ENCODE measurements at regions not wholly inside any gene's neighbourhood (a gene's known extent, or its start where the extent isn't known, plus 50 kb on each side); places are given as distances from the start of the nearest gene placed in this dataset.

GRCh38 chr3:110918963-110919362 lies 152.7 kb upstream of the NECTIN3 start:
- no peak for DNase-seq
- Histone ChIP-seq H3K9me3 (no peaks in the 10 kb centered on the region), H3K27me3 (no peaks in the 10 kb centered on the region), H3K27ac (no peak overlapping the region), H3K4me1 (no peaks in the 10 kb centered on the region), H3K36me3 (no peaks in the 10 kb centered on the region), H3K4me3 (no peak overlapping the region)
- TF ChIP-seq CTCF (IDR thresholded peaks at IDR 0.05) (no peak), POLR2A (IDR thresholded peaks at IDR 0.05) (no peak)

GRCh38 chr3:110925798-110926197 lies 145.8 kb upstream of the NECTIN3 start:
- Histone ChIP-seq H3K9me3 (no peaks in the 10 kb centered on the region), H3K4me1 (no peaks in the 10 kb centered on the region), H3K4me3 (no peak overlapping the region), H3K27me3 (no peaks in the 10 kb centered on the region), H3K36me3 (no peaks in the 10 kb centered on the region), H3K27ac (no peak overlapping the region)
- no peak for DNase-seq
- no peak for TF ChIP-seq CTCF (IDR thresholded peaks at IDR 0.05)
- no peak for TF ChIP-seq POLR2A (IDR thresholded peaks at IDR 0.05)

GRCh38 chr3:110928016-110928662 lies 143.5 kb upstream of the NECTIN3 start:
- Histone ChIP-seq H3K36me3 (no peaks in the 10 kb centered on the region), H3K4me3 (no peak overlapping the region), H3K4me1 (no peaks in the 10 kb centered on the region), H3K27ac (no peak overlapping the region), H3K27me3 (no peaks in the 10 kb centered on the region), H3K9me3 (no peaks in the 10 kb centered on the region)
- no peak for TF ChIP-seq POLR2A (IDR thresholded peaks at IDR 0.05)
- TF ChIP-seq CTCF (IDR thresholded peaks at IDR 0.05): no peak
- DNase-seq: no peak

- H3K9me3 ChIP-seq: no peaks in the 10 kb centered on the region
- H3K36me3 ChIP-seq: no peaks in the 10 kb centered on the region
- H3K27me3 ChIP-seq: no peaks in the 10 kb centered on the region
- DNase-seq: no peak
- no peak for TF ChIP-seq POLR2A (IDR thresholded peaks at IDR 0.05)
- no peak for TF ChIP-seq CTCF (IDR thresholded peaks at IDR 0.05)
- no peak overlapping the region for H3K27ac ChIP-seq
- no peak overlapping the region for H3K4me3 ChIP-seq
- H3K4me1 ChIP-seq: no peaks in the 10 kb centered on the region
Observed at GRCh38 chr3:110929816-110930215, 141.8 kb upstream of the NECTIN3 start.

GRCh38 chr3:110932567-110932966 lies 139.0 kb upstream of the NECTIN3 start:
- no peak for DNase-seq
- H3K27me3 ChIP-seq: no peaks in the 10 kb centered on the region

More at GRCh38 chr3:110932567-110932966, 139.0 kb upstream of the NECTIN3 start:
- H3K27ac ChIP-seq: no peak overlapping the region
- TF ChIP-seq CTCF (IDR thresholded peaks at IDR 0.05) (no peak), POLR2A (IDR thresholded peaks at IDR 0.05) (no peak)
- H3K4me3 ChIP-seq: no peak overlapping the region
- no peaks in the 10 kb centered on the region for H3K36me3 ChIP-seq
- no peaks in the 10 kb centered on the region for H3K9me3 ChIP-seq
- no peaks in the 10 kb centered on the region for H3K4me1 ChIP-seq

Data from Peyer's patch (tissue), 4 donors.